GM23338 (cell line): ENCODE measurements at regions not wholly inside any gene's neighbourhood (a gene's known extent, or its start where the extent isn't known, plus 50 kb on each side); places are given as distances from the start of the nearest gene placed in this dataset.
A peak's percentile ranks its signal among the peaks of the same experiment; 100 is the strongest.

Experiments used
- ATAC-seq: fragments of 200-7000 bp; cut with Tn5 transposase; 3 replicates; pipeline ENCODE4 v1.9.1; 2020
- DNase-seq: peaks from one replicate; pipeline ENCODE4 v3.0.0-alpha.2; 2015; ENCODE audit warnings: low spot score
- H2AFZ ChIP-seq: fragments of 200-600 bp; sonication (generic); 2 replicates; pipeline ENCODE4 v1.8.0; 2016; ENCODE audit warnings: antibody characterized with exemption, mild to moderate bottlenecking, moderate library complexity
- H3F3A ChIP-seq: fragments of 200-600 bp; sonication (generic); replicated peaks from 2 replicates; pipeline ENCODE4 v1.8.0; 2017; ENCODE audit warnings: antibody characterized with exemption, mixed run types, low read depth
- H3K27ac ChIP-seq: fragments of 200-600 bp; sonication (generic); 2 replicates; pipeline ENCODE4 v1.6.1; 2016; ENCODE audit warnings: low read depth
- H3K27me3 ChIP-seq: fragments of 200-600 bp; sonication (generic); 2 replicates; pipeline ENCODE4 v1.8.0; 2016; ENCODE audit warnings: mild to moderate bottlenecking, mixed run types, moderate library complexity; ENCODE audit not compliant: insufficient read depth
- H3K36me3 ChIP-seq: fragments of 200-600 bp; sonication (generic); 2 replicates; pipeline ENCODE4 v1.8.0; 2016; ENCODE audit warnings: mild to moderate bottlenecking; ENCODE audit not compliant: insufficient read depth
- H3K4me1 ChIP-seq: fragments of 200-600 bp; sonication (generic); 2 replicates; pipeline ENCODE4 v1.8.0; 2016; ENCODE audit warnings: mild to moderate bottlenecking, moderate library complexity; ENCODE audit not compliant: insufficient read depth
- H3K4me2 ChIP-seq: fragments of 200-600 bp; sonication (generic); 2 replicates; pipeline ENCODE4 v1.7.1; 2017; ENCODE audit warnings: mixed run types
- H3K4me3 ChIP-seq: fragments of 200-600 bp; sonication (generic); 2 replicates; pipeline ENCODE4 v1.6.1; 2016; ENCODE audit warnings: mixed run types
- H3K79me2 ChIP-seq: fragments of 200-600 bp; sonication (generic); replicated peaks from 2 replicates; pipeline ENCODE4 v1.8.0; 2017; ENCODE audit warnings: mild to moderate bottlenecking; ENCODE audit not compliant: insufficient read depth
- H3K9me2 ChIP-seq: fragments of 200-600 bp; sonication (generic); 2 replicates; pipeline ENCODE4 v1.8.0; 2017; ENCODE audit not compliant: insufficient read depth
- H4K20me1 ChIP-seq: fragments of 200-600 bp; sonication (generic); replicated peaks from 2 replicates; pipeline ENCODE4 v1.8.0; 2017; ENCODE audit warnings: mild to moderate bottlenecking; ENCODE audit not compliant: insufficient read depth
- H3K27ac Mint-ChIP-seq: 2 replicates; pipeline ENCODE4 v1.8.0; 2020; ENCODE audit warnings: inconsistent platforms, mild to moderate bottlenecking, moderate library complexity, mixed read lengths
- H3K27me3 Mint-ChIP-seq: 3 replicates; pipeline ENCODE4 v1.8.0; 2022; ENCODE audit warnings: low read depth, mild to moderate bottlenecking, moderate library complexity, mixed read lengths, inconsistent platforms; ENCODE audit not compliant: insufficient read depth, poor library complexity
- H3K36me3 Mint-ChIP-seq: 3 replicates; pipeline ENCODE4 v1.8.0; 2021; ENCODE audit warnings: low read depth, mild to moderate bottlenecking, inconsistent platforms, moderate library complexity, mixed read lengths
- H3K4me1 Mint-ChIP-seq: 3 replicates; pipeline ENCODE4 v1.8.0; 2020; ENCODE audit warnings: mild to moderate bottlenecking, inconsistent platforms, mixed read lengths
- H3K4me3 Mint-ChIP-seq: 3 replicates; pipeline ENCODE4 v1.8.0; 2021; ENCODE audit warnings: moderate library complexity, mild to moderate bottlenecking, inconsistent platforms, mixed read lengths
- H3K9me3 Mint-ChIP-seq: 3 replicates; pipeline ENCODE4 v1.8.0; 2020; ENCODE audit warnings: moderate library complexity, mild to moderate bottlenecking, inconsistent platforms, mixed read lengths
- CREB1 ChIP-seq: fragments of 250-450 bp; sonication (Bioruptor Pico); IDR thresholded peaks from 2 replicates; pipeline ENCODE4 v1.5.0; 2020; ENCODE audit warnings: low read depth, mild to moderate bottlenecking, moderate library complexity
- EZH2 ChIP-seq: fragments of 200-600 bp; sonication (generic); IDR thresholded peaks from one replicate; pipeline ENCODE4 v1.8.0; 2017; ENCODE audit warnings: antibody characterized with exemption, mild to moderate bottlenecking, low read depth; ENCODE audit not compliant: unreplicated experiment
- EZH2phosphoT487 ChIP-seq: fragments of 200-600 bp; sonication (generic); IDR thresholded peaks from one replicate; pipeline ENCODE4 v1.8.1; 2018; ENCODE audit warnings: antibody characterized with exemption; ENCODE audit not compliant: unreplicated experiment
- JUNB ChIP-seq: IDR thresholded peaks from one replicate; pipeline ENCODE4 v1.6.1; 2016; ENCODE audit warnings: antibody characterized with exemption; ENCODE audit not compliant: unreplicated experiment
- NANOG ChIP-seq: IDR thresholded peaks from 2 replicates; pipeline ENCODE4 v1.6.1; 2016; ENCODE audit warnings: antibody characterized with exemption, borderline replicate concordance
- POLR2AphosphoS5 ChIP-seq: IDR thresholded peaks from 2 replicates; pipeline ENCODE4 v1.6.1; 2016; ENCODE audit warnings: antibody characterized with exemption, low read depth
- STAT1 ChIP-seq: IDR thresholded peaks from one replicate; pipeline ENCODE4 v1.6.1; 2016; ENCODE audit warnings: antibody characterized with exemption; ENCODE audit not compliant: unreplicated experiment
- ZNF114 ChIP-seq: fragments of 250-450 bp; sonication (Bioruptor Pico); IDR thresholded peaks from 2 replicates; pipeline ENCODE4 v1.5.0; 2020; ENCODE audit warnings: mild to moderate bottlenecking, moderate library complexity
- ZNF331 ChIP-seq: fragments of 250-450 bp; sonication (Bioruptor Pico); IDR thresholded peaks from 2 replicates; pipeline ENCODE4 v1.5.0; 2020; ENCODE audit warnings: low read depth, mild to moderate bottlenecking, moderate library complexity
- TF ChIP-seq, protein P1 (sequence below), 2 experiments: fragments of 200-600 bp in 1 of 2; sonication (generic) in 1 of 2; conservative IDR thresholded peaks; 2 replicates each; pipeline versions ENCODE4 v1.5.1 to v1.6.1; 2016 to 2017; ENCODE audit warnings: antibody characterized with exemption in 2 of 2, low read depth in 2 of 2, mild to moderate bottlenecking in 2 of 2, moderate library complexity in 1 of 2
- TF ChIP-seq, protein P2 (sequence below): fragments of 250-450 bp; sonication (Bioruptor Pico); IDR thresholded peaks from 2 replicates; pipeline ENCODE4 v1.5.0; 2020; ENCODE audit warnings: mild to moderate bottlenecking, moderate library complexity
- TF ChIP-seq, protein P3 (sequence below): IDR thresholded peaks from 2 replicates; pipeline ENCODE4 v1.6.1; 2016; ENCODE audit warnings: antibody characterized with exemption
- TF ChIP-seq, protein P4 (sequence below): IDR thresholded peaks from one replicate; pipeline ENCODE4 v1.6.1; 2018; ENCODE audit warnings: antibody characterized with exemption; ENCODE audit not compliant: unreplicated experiment

DNA sequence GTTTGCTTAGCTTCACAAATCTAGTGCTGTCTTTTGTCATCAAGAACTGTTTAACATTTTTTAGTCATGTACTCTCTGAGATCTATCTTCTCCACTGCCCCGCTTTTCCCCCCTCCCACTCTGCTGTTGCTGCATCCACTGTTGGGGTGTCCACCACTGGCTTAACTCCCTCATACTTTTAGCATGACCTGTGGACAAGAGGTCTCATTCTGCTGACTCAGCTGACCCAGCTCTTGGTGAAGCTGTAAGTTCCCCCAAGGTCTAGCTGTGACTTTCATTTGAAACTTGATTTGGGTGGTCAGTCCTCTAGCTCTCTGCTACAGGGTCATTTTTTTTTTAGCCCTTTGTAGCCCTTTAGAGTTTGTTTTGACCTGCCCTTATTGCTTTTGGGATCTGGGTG lies 427.2 kb downstream of the PLCL1 start:
- Mint-ChIP-seq H3K4me1 (peaks cover 4% of the 10 kb centered on the region; the same call in 2 of the 3 replicates), H3K9me3 (no peaks in the 10 kb centered on the region), H3K36me3 (no peaks in the 10 kb centered on the region), H3K27ac (peak overlapping the region; percentile 64), H3K4me3 (no peak overlapping the region), H3K27me3 (no peaks in the 10 kb centered on the region)
- H3F3A ChIP-seq, result no peaks in the 10 kb centered on the region
- H3K9me2 ChIP-seq, result no peaks in the 10 kb centered on the region
- H3K4me2 ChIP-seq, result no peak overlapping the region
- H3K27me3 ChIP-seq, result no peaks in the 10 kb centered on the region
- no peaks in the 10 kb centered on the region for H3K36me3 ChIP-seq
- no peaks in the 10 kb centered on the region for H4K20me1 ChIP-seq
- DNase-seq (no peak), ATAC-seq (no peak)
- H3K4me1 ChIP-seq, result no peaks in the 10 kb centered on the region
- H2AFZ ChIP-seq, result peak overlapping the region; percentile 38; the same call in 1 of the 2 replicates
- no peak overlapping the region for H3K4me3 ChIP-seq
- no peak for TF ChIP-seq EZH2
- TF ChIP-seq STAT1, result no peak
- TF ChIP-seq NANOG, result no peak
- no peak for TF ChIP-seq ZNF114
- TF ChIP-seq ZNF331 (CRISPR knock-in tag), result no peak
- TF ChIP-seq POLR2AphosphoS5, result no peak
- no peak for TF ChIP-seq JUNB
- TF ChIP-seq, protein P1, sequence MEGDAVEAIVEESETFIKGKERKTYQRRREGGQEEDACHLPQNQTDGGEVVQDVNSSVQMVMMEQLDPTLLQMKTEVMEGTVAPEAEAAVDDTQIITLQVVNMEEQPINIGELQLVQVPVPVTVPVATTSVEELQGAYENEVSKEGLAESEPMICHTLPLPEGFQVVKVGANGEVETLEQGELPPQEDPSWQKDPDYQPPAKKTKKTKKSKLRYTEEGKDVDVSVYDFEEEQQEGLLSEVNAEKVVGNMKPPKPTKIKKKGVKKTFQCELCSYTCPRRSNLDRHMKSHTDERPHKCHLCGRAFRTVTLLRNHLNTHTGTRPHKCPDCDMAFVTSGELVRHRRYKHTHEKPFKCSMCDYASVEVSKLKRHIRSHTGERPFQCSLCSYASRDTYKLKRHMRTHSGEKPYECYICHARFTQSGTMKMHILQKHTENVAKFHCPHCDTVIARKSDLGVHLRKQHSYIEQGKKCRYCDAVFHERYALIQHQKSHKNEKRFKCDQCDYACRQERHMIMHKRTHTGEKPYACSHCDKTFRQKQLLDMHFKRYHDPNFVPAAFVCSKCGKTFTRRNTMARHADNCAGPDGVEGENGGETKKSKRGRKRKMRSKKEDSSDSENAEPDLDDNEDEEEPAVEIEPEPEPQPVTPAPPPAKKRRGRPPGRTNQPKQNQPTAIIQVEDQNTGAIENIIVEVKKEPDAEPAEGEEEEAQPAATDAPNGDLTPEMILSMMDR (conservative IDR thresholded peaks at IDR 0.05; ENCODE audit: low read depth in 2 of 2), result no peak
- TF ChIP-seq, protein P2, sequence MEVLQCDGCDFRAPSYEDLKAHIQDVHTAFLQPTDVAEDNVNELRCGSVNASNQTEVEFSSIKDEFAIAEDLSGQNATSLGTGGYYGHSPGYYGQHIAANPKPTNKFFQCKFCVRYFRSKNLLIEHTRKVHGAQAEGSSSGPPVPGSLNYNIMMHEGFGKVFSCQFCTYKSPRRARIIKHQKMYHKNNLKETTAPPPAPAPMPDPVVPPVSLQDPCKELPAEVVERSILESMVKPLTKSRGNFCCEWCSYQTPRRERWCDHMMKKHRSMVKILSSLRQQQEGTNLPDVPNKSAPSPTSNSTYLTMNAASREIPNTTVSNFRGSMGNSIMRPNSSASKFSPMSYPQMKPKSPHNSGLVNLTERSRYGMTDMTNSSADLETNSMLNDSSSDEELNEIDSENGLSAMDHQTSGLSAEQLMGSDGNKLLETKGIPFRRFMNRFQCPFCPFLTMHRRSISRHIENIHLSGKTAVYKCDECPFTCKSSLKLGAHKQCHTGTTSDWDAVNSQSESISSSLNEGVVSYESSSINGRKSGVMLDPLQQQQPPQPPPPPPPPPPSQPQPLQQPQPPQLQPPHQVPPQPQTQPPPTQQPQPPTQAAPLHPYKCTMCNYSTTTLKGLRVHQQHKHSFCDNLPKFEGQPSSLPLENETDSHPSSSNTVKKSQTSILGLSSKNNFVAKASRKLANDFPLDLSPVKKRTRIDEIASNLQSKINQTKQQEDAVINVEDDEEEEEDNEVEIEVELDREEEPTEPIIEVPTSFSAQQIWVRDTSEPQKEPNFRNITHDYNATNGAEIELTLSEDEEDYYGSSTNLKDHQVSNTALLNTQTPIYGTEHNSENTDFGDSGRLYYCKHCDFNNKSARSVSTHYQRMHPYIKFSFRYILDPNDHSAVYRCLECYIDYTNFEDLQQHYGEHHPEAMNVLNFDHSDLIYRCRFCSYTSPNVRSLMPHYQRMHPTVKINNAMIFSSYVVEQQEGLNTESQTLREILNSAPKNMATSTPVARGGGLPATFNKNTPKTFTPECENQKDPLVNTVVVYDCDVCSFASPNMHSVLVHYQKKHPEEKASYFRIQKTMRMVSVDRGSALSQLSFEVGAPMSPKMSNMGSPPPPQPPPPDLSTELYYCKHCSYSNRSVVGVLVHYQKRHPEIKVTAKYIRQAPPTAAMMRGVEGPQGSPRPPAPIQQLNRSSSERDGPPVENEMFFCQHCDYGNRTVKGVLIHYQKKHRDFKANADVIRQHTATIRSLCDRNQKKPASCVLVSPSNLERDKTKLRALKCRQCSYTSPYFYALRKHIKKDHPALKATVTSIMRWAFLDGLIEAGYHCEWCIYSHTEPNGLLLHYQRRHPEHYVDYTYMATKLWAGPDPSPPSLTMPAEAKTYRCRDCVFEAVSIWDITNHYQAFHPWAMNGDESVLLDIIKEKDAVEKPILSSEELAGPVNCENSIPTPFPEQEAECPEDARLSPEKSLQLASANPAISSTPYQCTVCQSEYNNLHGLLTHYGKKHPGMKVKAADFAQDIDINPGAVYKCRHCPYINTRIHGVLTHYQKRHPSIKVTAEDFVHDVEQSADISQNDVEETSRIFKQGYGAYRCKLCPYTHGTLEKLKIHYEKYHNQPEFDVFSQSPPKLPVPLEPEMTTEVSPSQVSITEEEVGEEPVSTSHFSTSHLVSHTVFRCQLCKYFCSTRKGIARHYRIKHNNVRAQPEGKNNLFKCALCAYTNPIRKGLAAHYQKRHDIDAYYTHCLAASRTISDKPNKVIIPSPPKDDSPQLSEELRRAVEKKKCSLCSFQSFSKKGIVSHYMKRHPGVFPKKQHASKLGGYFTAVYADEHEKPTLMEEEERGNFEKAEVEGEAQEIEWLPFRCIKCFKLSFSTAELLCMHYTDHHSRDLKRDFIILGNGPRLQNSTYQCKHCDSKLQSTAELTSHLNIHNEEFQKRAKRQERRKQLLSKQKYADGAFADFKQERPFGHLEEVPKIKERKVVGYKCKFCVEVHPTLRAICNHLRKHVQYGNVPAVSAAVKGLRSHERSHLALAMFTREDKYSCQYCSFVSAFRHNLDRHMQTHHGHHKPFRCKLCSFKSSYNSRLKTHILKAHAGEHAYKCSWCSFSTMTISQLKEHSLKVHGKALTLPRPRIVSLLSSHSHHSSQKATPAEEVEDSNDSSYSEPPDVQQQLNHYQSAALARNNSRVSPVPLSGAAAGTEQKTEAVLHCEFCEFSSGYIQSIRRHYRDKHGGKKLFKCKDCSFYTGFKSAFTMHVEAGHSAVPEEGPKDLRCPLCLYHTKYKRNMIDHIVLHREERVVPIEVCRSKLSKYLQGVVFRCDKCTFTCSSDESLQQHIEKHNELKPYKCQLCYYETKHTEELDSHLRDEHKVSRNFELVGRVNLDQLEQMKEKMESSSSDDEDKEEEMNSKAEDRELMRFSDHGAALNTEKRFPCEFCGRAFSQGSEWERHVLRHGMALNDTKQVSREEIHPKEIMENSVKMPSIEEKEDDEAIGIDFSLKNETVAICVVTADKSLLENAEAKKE, result no peak
- no peak for TF ChIP-seq CREB1
- no peak for TF ChIP-seq EZH2phosphoT487
- TF ChIP-seq, protein P3, sequence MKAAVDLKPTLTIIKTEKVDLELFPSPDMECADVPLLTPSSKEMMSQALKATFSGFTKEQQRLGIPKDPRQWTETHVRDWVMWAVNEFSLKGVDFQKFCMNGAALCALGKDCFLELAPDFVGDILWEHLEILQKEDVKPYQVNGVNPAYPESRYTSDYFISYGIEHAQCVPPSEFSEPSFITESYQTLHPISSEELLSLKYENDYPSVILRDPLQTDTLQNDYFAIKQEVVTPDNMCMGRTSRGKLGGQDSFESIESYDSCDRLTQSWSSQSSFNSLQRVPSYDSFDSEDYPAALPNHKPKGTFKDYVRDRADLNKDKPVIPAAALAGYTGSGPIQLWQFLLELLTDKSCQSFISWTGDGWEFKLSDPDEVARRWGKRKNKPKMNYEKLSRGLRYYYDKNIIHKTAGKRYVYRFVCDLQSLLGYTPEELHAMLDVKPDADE, result no peak
- TF ChIP-seq, protein P4, sequence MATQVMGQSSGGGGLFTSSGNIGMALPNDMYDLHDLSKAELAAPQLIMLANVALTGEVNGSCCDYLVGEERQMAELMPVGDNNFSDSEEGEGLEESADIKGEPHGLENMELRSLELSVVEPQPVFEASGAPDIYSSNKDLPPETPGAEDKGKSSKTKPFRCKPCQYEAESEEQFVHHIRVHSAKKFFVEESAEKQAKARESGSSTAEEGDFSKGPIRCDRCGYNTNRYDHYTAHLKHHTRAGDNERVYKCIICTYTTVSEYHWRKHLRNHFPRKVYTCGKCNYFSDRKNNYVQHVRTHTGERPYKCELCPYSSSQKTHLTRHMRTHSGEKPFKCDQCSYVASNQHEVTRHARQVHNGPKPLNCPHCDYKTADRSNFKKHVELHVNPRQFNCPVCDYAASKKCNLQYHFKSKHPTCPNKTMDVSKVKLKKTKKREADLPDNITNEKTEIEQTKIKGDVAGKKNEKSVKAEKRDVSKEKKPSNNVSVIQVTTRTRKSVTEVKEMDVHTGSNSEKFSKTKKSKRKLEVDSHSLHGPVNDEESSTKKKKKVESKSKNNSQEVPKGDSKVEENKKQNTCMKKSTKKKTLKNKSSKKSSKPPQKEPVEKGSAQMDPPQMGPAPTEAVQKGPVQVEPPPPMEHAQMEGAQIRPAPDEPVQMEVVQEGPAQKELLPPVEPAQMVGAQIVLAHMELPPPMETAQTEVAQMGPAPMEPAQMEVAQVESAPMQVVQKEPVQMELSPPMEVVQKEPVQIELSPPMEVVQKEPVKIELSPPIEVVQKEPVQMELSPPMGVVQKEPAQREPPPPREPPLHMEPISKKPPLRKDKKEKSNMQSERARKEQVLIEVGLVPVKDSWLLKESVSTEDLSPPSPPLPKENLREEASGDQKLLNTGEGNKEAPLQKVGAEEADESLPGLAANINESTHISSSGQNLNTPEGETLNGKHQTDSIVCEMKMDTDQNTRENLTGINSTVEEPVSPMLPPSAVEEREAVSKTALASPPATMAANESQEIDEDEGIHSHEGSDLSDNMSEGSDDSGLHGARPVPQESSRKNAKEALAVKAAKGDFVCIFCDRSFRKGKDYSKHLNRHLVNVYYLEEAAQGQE, result no peak
- H3K79me2 ChIP-seq, result no peaks in the 10 kb centered on the region
- no peak overlapping the region for H3K27ac ChIP-seq
